ENCODE measurements at regions not wholly inside any gene's neighbourhood (a gene's known extent, or its start where the extent isn't known, plus 50 kb on each side); places are given as distances from the start of the nearest gene placed in this dataset.

- no peak overlapping the region for H3K27ac ChIP-seq
- no peak for TF ChIP-seq CTCF (IDR thresholded peaks at IDR 0.05)
- no peak for TF ChIP-seq POLR2A (IDR thresholded peaks at IDR 0.05)
- H3K4me1 ChIP-seq, result peaks cover 0 to 24% (median 2%) of the 10 kb centered on the region in 4 donors
- no peak for DNase-seq
- H3K27me3 ChIP-seq, result no peaks in the 10 kb centered on the region
- H3K4me3 ChIP-seq, result no peak overlapping the region
- no peaks in the 10 kb centered on the region for H3K36me3 ChIP-seq
- no peaks in the 10 kb centered on the region for H3K9me3 ChIP-seq
Measured at GRCh38 chr7:131075406-131075805, 252.3 kb upstream of the MKLN1 start.

- Histone ChIP-seq H3K27me3 (no peaks in the 10 kb centered on the region), H3K4me1 (peaks cover 0 to 24% (median 2%) of the 10 kb centered on the region in 4 donors), H3K36me3 (no peaks in the 10 kb centered on the region), H3K27ac (no peak overlapping the region), H3K9me3 (no peaks in the 10 kb centered on the region), H3K4me3 (no peak overlapping the region)
- DNase-seq, result no peak
- TF ChIP-seq POLR2A (IDR thresholded peaks at IDR 0.05), result no peak
- no peak for TF ChIP-seq CTCF (IDR thresholded peaks at IDR 0.05)
Measured at GRCh38 chr7:131076032-131076431, 251.6 kb upstream of the MKLN1 start.

- no peak for TF ChIP-seq POLR2A (IDR thresholded peaks at IDR 0.05)
- TF ChIP-seq CTCF (IDR thresholded peaks at IDR 0.05), result no peak
Measured at GRCh38 chr7:131076711-131077181, 250.9 kb upstream of the MKLN1 start.

GRCh38 chr7:131077735-131078134 is 249.9 kb upstream of the MKLN1 start:
- Histone ChIP-seq H3K27me3 (no peaks in the 10 kb centered on the region), H3K27ac (no peak overlapping the region), H3K36me3 (no peaks in the 10 kb centered on the region), H3K9me3 (no peaks in the 10 kb centered on the region), H3K4me3 (no peak overlapping the region), H3K4me1 (peaks cover 0 to 10% (median 2%) of the 10 kb centered on the region in 4 donors)
- TF ChIP-seq POLR2A (IDR thresholded peaks at IDR 0.05) (no peak), CTCF (IDR thresholded peaks at IDR 0.05) (no peak)
- DNase-seq, result no peak

More at GRCh38 chr7:131076711-131077181, 250.9 kb upstream of the MKLN1 start:
- H3K9me3 ChIP-seq, result no peaks in the 10 kb centered on the region
- H3K36me3 ChIP-seq, result no peaks in the 10 kb centered on the region
- no peaks in the 10 kb centered on the region for H3K27me3 ChIP-seq
- H3K27ac ChIP-seq, result no peak overlapping the region
- H3K4me1 ChIP-seq, result peaks cover 0 to 20% (median 2%) of the 10 kb centered on the region in 4 donors
- no peak overlapping the region for H3K4me3 ChIP-seq
- no peak for DNase-seq

GRCh38 chr7:131080754-131081153 is 246.9 kb upstream of the MKLN1 start:
- no peak for TF ChIP-seq POLR2A (IDR thresholded peaks at IDR 0.05)
- no peak for TF ChIP-seq CTCF (IDR thresholded peaks at IDR 0.05)

GRCh38 chr7:131081308-131081707 is 246.4 kb upstream of the MKLN1 start:
- Histone ChIP-seq H3K9me3 (no peaks in the 10 kb centered on the region), H3K36me3 (no peaks in the 10 kb centered on the region), H3K27me3 (no peaks in the 10 kb centered on the region), H3K4me3 (no peak overlapping the region), H3K27ac (no peak overlapping the region), H3K4me1 (no peaks in the 10 kb centered on the region)
- no peak for DNase-seq
- TF ChIP-seq CTCF (IDR thresholded peaks at IDR 0.05), result no peak
- TF ChIP-seq POLR2A (IDR thresholded peaks at IDR 0.05), result no peak

More at GRCh38 chr7:131080754-131081153, 246.9 kb upstream of the MKLN1 start:
- Histone ChIP-seq H3K9me3 (no peaks in the 10 kb centered on the region), H3K27me3 (no peaks in the 10 kb centered on the region), H3K36me3 (no peaks in the 10 kb centered on the region), H3K4me3 (no peak overlapping the region), H3K4me1 (peaks cover 0 to 4% (median 0%) of the 10 kb centered on the region in 4 donors), H3K27ac (no peak overlapping the region)
- DNase-seq, result no peak

Measured in Peyer's patch (tissue), 4 donors.